ENCODE measurements at regions not wholly inside any gene's neighbourhood (a gene's known extent, or its start where the extent isn't known, plus 50 kb on each side); places are given as distances from the start of the nearest gene placed in this dataset.
"Not testable (repeated sequence)": the region's sequence is repeated elsewhere in the genome, so short reads cannot be mapped to it uniquely, and the experiment has no call there.

- no peaks in the 10 kb centered on the region for H3K27me3 Mint-ChIP-seq
These were observed 104.0 kb downstream of the KCNE4 start for GRCh38 chr2:223155956-223156355.

DNA sequence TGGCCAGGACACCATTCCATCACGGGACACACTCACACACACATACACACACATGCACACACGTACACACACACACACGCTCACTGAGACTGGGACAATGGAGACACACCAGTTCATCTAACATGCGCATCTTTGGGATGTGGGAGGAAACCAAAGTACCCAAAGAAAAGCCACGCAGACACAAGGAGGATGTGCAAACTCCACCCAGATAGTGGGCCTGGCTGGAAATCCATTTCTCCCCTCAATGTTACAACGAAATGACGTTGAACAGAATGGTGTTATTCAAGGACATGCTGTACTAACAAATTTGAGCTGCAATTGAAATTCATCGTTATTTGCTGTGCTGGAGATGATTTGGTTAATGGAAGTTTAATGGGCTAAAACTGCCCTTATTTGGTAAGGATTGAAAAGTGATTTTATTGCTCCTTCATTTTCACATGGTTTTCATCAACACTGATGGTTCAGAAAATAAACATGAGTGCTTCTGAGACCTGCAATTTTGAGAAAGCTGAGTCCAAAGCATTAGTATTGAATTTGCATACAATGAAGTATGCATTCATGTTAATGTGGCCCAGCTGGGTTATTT lies 110.0 kb downstream of the KCNE4 start:
- Mint-ChIP-seq H3K27me3 (no peaks in the 10 kb centered on the region), H3K27ac (no peak overlapping the region), H3K4me3 (no peak overlapping the region), H3K4me1 (no peaks in the 10 kb centered on the region), H3K36me3 (ENCODE audit: low read depth) (no peaks in the 10 kb centered on the region), H3K9me3 (no peaks in the 10 kb centered on the region)
- ChIA-PET POLR2A (no interaction called here), CTCF (no interaction called here)
- no peak for DNase-seq

More at GRCh38 chr2:223155956-223156355, 104.0 kb downstream of the KCNE4 start:
- Mint-ChIP-seq H3K4me3 (no peak overlapping the region), H3K27ac (no peak overlapping the region), H3K9me3 (no peaks in the 10 kb centered on the region), H3K4me1 (no peaks in the 10 kb centered on the region), H3K36me3 (ENCODE audit: low read depth) (no peaks in the 10 kb centered on the region)
- DNase-seq = no peak
- CTCF ChIA-PET = no interaction called here
- POLR2A ChIA-PET = no interaction called here

- H3K36me3 Mint-ChIP-seq (ENCODE audit: low read depth) = no peaks in the 10 kb centered on the region
- ChIA-PET POLR2A (no interaction called here), CTCF (no interaction called here)
- no peak for DNase-seq
- no peaks in the 10 kb centered on the region for H3K4me1 Mint-ChIP-seq
- H3K9me3 Mint-ChIP-seq = no peaks in the 10 kb centered on the region
- no peak overlapping the region for H3K4me3 Mint-ChIP-seq
- H3K27ac Mint-ChIP-seq = no peak overlapping the region
- no peaks in the 10 kb centered on the region for H3K27me3 Mint-ChIP-seq
These were observed 113.6 kb downstream of the KCNE4 start for GRCh38 chr2:223165423-223166214.

DNA sequence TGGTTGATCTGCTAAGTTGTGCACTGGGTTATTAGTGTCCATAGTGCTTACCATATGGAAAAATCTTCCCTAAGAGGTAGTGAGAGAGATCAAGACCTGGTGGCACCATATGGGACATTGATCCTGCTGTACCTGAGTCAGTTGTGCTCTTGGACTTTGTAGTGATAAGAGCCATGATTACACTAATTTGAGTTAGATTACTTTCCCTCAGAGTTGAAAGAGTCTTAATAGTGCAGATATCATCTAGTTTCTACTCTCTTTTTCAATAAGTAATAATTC lies 114.2 kb downstream of the KCNE4 start:
- Mint-ChIP-seq H3K36me3 (ENCODE audit: low read depth) (no peaks in the 10 kb centered on the region), H3K9me3 (no peaks in the 10 kb centered on the region), H3K4me3 (no peak overlapping the region), H3K4me1 (no peaks in the 10 kb centered on the region), H3K27ac (no peak overlapping the region), H3K27me3 (no peaks in the 10 kb centered on the region)
- DNase-seq = no peak
- POLR2A ChIA-PET = no interaction called here
- CTCF ChIA-PET = no interaction called here

- Mint-ChIP-seq H3K4me3 (no peak overlapping the region), H3K4me1 (no peaks in the 10 kb centered on the region), H3K27me3 (no peaks in the 10 kb centered on the region), H3K9me3 (no peaks in the 10 kb centered on the region), H3K36me3 (ENCODE audit: low read depth) (no peaks in the 10 kb centered on the region), H3K27ac (no peak overlapping the region)
- POLR2A ChIA-PET = no interaction called here
- no peak for DNase-seq
- CTCF ChIA-PET = no interaction called here
These were observed 115.1 kb downstream of the KCNE4 start for GRCh38 chr2:223166983-223167650.

DNA sequence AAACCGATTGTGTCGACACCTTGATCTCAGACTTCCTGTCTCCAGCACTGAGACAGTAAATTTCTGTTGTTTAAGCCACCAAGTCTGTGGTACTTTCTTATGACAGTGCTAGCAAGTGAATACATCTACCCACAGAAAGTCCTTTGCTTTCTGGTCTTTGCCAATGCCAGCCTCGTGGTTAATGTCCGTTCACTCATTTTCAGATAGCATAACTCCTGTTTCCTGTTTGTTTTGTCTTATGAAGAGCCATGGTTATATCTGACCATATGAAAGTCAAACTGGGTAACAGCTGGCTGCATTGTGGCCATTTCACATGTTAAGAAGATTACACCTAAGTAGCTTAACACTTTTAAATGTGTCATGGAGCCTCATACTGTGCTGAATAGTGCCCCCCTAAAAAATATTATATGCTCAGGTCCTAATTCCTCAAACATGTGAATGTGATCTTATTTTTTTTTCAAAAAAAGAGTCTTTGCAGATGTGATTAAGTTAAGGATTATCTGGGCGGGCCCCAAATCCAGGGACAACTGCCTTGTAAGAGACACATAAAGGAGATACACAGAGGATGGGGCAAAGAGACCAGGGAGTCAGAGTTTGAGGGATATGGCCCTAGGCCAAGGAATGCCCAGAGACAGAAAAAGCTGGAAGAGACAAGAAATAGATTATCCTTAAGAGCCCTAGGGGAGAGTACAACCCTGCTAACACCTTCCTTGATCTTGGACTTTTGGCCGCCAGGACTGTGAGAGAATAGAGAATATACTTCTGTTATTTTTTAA lies 118.0 kb downstream of the KCNE4 start:
- Mint-ChIP-seq H3K27me3 (no peaks in the 10 kb centered on the region), H3K4me1 (no peaks in the 10 kb centered on the region), H3K27ac (no peak overlapping the region), H3K36me3 (ENCODE audit: low read depth) (no peaks in the 10 kb centered on the region), H3K9me3 (no peaks in the 10 kb centered on the region), H3K4me3 (no peak overlapping the region)
- ChIA-PET CTCF (no interaction called here), POLR2A (no interaction called here)
- DNase-seq = no peak

- POLR2A ChIA-PET = no interaction called here
- Mint-ChIP-seq H3K9me3 (no peaks in the 10 kb centered on the region), H3K4me1 (no peaks in the 10 kb centered on the region), H3K27me3 (no peaks in the 10 kb centered on the region), H3K27ac (no peak overlapping the region), H3K4me3 (no peak overlapping the region), H3K36me3 (ENCODE audit: low read depth) (no peaks in the 10 kb centered on the region)
- no peak for DNase-seq
- CTCF ChIA-PET = no interaction called here
These were observed 125.0 kb downstream of the KCNE4 start for GRCh38 chr2:223176970-223177369.

- Mint-ChIP-seq H3K4me3 (no peak overlapping the region), H3K4me1 (no peaks in the 10 kb centered on the region), H3K9me3 (no peaks in the 10 kb centered on the region), H3K27me3 (no peaks in the 10 kb centered on the region), H3K27ac (no peak overlapping the region), H3K36me3 (ENCODE audit: low read depth) (no peaks in the 10 kb centered on the region)
- ChIA-PET POLR2A (no interaction called here), CTCF (no interaction called here)
- no peak for DNase-seq
These were observed 128.5 kb downstream of the KCNE4 start for GRCh38 chr2:223180463-223180862.

- no peak for DNase-seq
- Mint-ChIP-seq H3K9me3 (no peaks in the 10 kb centered on the region), H3K27ac (no peak overlapping the region), H3K36me3 (ENCODE audit: low read depth) (no peaks in the 10 kb centered on the region), H3K4me3 (no peak overlapping the region), H3K4me1 (no peaks in the 10 kb centered on the region), H3K27me3 (no peaks in the 10 kb centered on the region)
- ChIA-PET CTCF (no interaction called here), POLR2A (no interaction called here)
These were observed 129.6 kb downstream of the KCNE4 start for GRCh38 chr2:223181561-223181960.

DNA sequence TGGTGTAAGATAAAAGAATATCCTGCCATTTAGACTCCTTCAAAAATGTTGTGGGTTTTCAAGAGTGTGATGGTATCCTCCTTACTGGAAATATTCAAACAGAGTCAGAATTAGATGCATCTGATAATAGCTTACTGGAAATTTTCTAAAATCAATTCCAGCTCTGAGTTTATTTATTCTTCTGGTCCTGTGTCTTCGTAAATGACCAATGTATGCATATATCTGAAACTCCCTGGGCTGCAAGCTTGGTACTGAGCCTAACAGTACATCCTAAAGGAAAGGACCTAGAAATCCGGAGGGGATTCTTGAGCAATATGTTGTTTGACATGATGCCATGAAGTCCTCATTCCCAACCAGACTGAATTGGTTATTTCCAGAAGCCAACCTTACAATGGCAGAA lies 130.4 kb downstream of the KCNE4 start:
- Mint-ChIP-seq H3K9me3 (no peaks in the 10 kb centered on the region), H3K27ac (no peak overlapping the region), H3K36me3 (ENCODE audit: low read depth) (no peaks in the 10 kb centered on the region), H3K27me3 (no peaks in the 10 kb centered on the region), H3K4me1 (no peaks in the 10 kb centered on the region), H3K4me3 (no peak overlapping the region)
- DNase-seq = no peak
- ChIA-PET CTCF (no interaction called here), POLR2A (no interaction called here)

- POLR2A ChIA-PET = no interaction called here
- Mint-ChIP-seq H3K4me3 (no peak overlapping the region), H3K27ac (no peak overlapping the region), H3K36me3 (ENCODE audit: low read depth) (no peaks in the 10 kb centered on the region), H3K9me3 (no peaks in the 10 kb centered on the region), H3K27me3 (no peaks in the 10 kb centered on the region), H3K4me1 (no peaks in the 10 kb centered on the region)
- CTCF ChIA-PET = no interaction called here
- no peak for DNase-seq
These were observed 133.6 kb downstream of the KCNE4 start for GRCh38 chr2:223185638-223186037.

DNA sequence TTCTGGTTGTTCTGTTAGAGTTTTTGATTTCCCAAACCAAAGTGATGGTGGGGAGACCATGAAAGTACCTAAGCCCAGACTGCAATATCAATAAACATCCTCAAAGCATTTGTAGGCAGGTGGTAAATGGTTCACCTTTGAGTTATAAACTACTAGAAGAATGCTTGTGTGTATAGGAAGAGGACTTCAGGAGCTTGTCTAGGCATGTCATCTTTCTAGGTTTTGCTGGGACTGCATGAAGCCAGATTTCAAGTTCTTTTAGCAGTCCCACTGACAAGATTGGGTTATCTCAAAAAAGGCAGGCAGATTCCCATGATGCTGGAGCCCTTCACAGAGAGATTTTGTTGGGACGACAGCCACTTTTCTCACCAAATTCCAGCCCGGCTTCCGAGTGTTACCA lies 135.3 kb downstream of the KCNE4 start:
- Mint-ChIP-seq H3K36me3 (ENCODE audit: low read depth) (no peaks in the 10 kb centered on the region), H3K9me3 (no peaks in the 10 kb centered on the region), H3K27ac (no peak overlapping the region), H3K27me3 (no peaks in the 10 kb centered on the region), H3K4me3 (no peak overlapping the region), H3K4me1 (no peaks in the 10 kb centered on the region)
- ChIA-PET POLR2A (no interaction called here), CTCF (no interaction called here)
- DNase-seq = no peak

DNA sequence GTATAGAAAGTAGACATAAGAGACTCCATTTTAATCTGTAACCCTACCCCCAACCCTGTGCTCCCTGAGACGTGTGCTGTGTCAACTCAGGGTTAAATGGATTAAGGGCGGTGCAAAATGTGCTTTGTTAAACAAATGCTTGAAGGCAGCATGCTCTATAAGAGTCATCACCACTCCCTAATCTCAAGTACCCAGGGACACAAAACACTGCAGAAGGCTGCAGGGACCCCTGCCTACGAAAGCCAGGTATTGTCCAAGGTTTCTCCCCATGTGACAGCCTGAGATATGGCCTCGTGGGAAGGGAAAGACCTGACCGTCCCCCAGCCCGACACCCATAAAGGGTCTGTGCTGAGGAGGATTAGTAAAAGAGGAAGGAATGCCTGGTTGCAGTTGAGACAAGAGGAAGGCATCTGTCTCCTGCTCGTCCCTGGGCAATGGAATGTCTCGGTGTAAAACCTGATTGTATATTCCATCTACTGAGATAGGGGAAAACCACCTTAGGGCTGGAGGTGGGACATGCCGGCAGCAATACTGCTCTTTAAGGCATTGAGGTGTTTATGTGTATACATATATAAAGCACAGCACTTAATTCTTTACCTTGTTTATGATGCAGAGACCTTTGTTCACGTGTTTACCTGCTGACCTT lies 138.7 kb downstream of the KCNE4 start:
- H3K36me3 Mint-ChIP-seq (ENCODE audit: low read depth); H3K4me1 Mint-ChIP-seq; H3K27me3 Mint-ChIP-seq; H3K9me3 Mint-ChIP-seq; CTCF ChIA-PET; POLR2A ChIA-PET; DNase-seq; H3K27ac Mint-ChIP-seq; H3K4me3 Mint-ChIP-seq: not testable (repeated sequence)
